Heart left ventricle (tissue), 13 donors: ENCODE measurements at regions not wholly inside any gene's neighbourhood (a gene's known extent, or its start where the extent isn't known, plus 50 kb on each side); places are given as distances from the start of the nearest gene placed in this dataset.

Experiments used
- POLR2A ChIP-seq, 2 donors: fragments of 450-650 bp; IDR thresholded peaks; one replicate each; pipeline ENCODE4 v1.6.1; 2017; ENCODE audit warnings: antibody characterized with exemption in 2 of 2, mild to moderate bottlenecking in 2 of 2, moderate library complexity in 2 of 2
- TF ChIP-seq, protein P1 (sequence below), 12 donors: fragments of 200-600 bp; sonication (generic) in 4 of 12; IDR thresholded peaks; one replicate each; pipeline versions ENCODE4 v1.5.0 to v1.8.0; 2018 to 2022; ENCODE audit warnings: antibody characterized with exemption in 12 of 12, mild to moderate bottlenecking in 5 of 12
- donor health status: ischemic (EF 13 %, LVEDD 7.1; RV severe dilation, severe dysfunction).
- donor health status: DM: no; HTN: yes; CAD: no.
- donor health status: DM: no; HTN: no; CAD: no.
- donor health status: ischemic (EF 25% LVEDD 6.9; RV normal size, moderate dysfunction).
- donor health status: ischemic (EF 25% LVEDD 5.7; RV mildly dilated, moderate dysfunction).
- donor health status: ischemic (EF 35%, LVEDD 5.7; RV mildly dilated, moderate dysfunction).
- donor health status: nonischemic (EF 11% LVEDD 7.7; RV severe dilation, severe dysfunction).
- donor health status: DM: yes; HTN: yes; CAD: no.
- donor health status: PGD.
- donor health status: ischemic (EF 29% LVEDD 5.4; RV normal size, mild dysfunction).
- donor health status: nonischemic (EF 23%, LVEDD 6.1; RV moderate dilation, normal function).

DNA sequence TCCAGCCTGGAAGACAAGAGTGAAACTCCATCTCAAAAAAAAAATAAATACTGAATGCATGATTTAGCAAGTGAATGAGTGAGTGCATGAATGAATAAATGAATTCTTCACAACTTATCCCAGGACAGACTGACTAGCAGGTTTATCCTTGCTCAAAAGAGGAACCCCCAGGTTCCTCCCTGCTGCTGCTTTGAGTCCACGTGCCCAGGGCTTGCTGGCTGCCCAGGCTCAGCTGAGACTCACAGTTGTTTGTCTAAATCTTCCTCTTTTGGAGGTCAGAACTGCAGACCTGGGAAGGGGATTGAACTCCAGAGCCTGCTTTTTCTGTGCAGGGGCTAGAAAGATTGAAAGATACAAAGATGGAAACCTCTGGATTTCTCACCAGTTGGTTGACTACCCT is 117.4 kb upstream of the TMEM45B start:
- TF ChIP-seq, protein P1, sequence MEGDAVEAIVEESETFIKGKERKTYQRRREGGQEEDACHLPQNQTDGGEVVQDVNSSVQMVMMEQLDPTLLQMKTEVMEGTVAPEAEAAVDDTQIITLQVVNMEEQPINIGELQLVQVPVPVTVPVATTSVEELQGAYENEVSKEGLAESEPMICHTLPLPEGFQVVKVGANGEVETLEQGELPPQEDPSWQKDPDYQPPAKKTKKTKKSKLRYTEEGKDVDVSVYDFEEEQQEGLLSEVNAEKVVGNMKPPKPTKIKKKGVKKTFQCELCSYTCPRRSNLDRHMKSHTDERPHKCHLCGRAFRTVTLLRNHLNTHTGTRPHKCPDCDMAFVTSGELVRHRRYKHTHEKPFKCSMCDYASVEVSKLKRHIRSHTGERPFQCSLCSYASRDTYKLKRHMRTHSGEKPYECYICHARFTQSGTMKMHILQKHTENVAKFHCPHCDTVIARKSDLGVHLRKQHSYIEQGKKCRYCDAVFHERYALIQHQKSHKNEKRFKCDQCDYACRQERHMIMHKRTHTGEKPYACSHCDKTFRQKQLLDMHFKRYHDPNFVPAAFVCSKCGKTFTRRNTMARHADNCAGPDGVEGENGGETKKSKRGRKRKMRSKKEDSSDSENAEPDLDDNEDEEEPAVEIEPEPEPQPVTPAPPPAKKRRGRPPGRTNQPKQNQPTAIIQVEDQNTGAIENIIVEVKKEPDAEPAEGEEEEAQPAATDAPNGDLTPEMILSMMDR (IDR thresholded peaks at IDR 0.05) = no peak
- no peak for TF ChIP-seq POLR2A (IDR thresholded peaks at IDR 0.05)
